NCI-H526 treated with DMSO at 0.1 percent for 48 hours (cell line): ENCODE measurements at regions not wholly inside any gene's neighbourhood (a gene's known extent, or its start where the extent isn't known, plus 50 kb on each side); places are given as distances from the start of the nearest gene placed in this dataset.
A peak's percentile ranks its signal among the peaks of the same experiment; 100 is the strongest.

Experiments
- DNase-seq: peaks from one replicate; lab custom pipeline; 2025; lab: John Stamatoyannopoulos, UW

GRCh38 chr2:60159519-60159918, 393.9 kb downstream of the BCL11A start:
- no peak for DNase-seq

GRCh38 chr2:60158262-60158661, 395.2 kb downstream of the BCL11A start:
- no peak for DNase-seq

DNA sequence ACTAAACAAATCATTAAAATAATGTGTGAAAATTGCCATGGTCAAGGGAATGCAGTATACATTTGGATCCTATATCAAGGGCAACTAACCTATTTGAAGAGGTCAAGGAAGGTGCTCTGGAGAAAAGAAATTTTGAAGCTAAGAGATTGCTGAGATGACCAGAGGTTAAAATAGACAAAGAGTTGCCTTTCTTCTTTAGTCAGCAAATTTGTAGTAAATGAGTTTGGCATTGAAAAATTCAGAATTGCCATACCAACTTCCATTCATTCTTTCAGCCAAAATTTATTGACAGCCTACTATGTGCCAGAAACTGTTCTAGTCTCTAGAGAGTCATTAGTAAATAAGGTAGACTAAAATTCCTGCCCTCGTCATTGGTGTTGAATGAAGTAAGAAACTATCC, 396.2 kb downstream of the BCL11A start:
- no peak for DNase-seq

- DNase-seq = no peak
Measured at GRCh38 chr2:60154142-60154541, 399.3 kb downstream of the BCL11A start.

- DNase-seq = peak; percentile 13
Measured at GRCh38 chr2:60152226-60152833, 401.1 kb downstream of the BCL11A start.

DNA sequence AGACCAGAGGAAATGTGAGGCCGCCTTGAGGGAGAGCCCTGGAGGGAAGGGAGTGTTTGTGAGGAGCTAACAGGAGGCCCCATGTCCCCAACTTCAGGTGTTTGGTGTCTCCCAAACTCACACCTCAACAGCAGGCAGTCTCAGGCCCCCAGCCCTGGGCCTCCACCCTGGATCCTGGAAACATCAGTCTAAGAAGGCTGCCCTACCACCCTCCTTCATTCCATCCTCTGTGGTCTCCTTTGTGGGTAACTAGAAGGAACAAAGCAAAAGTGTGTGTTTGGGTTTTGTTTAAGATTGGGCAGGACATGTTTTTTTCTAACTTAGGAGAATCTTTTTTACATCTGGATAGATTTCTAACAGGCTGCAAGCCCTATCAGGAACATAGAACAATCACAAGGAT, 404.3 kb downstream of the BCL11A start:
- no peak for DNase-seq

DNA sequence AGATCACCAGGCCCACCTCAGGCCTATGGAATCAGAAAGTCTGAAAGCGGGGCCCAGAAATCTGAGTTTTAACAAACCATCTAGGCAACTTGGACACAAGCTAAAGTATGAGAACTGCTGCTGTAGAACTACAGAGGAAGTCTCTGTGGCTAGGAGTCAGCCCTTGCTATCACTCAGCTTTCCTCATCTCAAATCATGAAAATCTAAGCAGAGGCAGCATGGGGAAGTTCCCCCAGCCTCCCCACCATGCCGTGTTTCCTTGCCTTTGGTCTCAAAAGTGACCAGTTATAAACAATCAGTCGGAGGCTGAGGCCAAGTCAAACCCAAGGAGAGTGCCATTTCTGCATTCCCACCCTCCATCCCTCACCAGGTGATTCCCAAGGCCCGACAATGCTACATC, 404.7 kb downstream of the BCL11A start:
- no peak for DNase-seq

- no peak for DNase-seq
Measured at GRCh38 chr2:60140185-60140584, 413.3 kb downstream of the BCL11A start.

DNA sequence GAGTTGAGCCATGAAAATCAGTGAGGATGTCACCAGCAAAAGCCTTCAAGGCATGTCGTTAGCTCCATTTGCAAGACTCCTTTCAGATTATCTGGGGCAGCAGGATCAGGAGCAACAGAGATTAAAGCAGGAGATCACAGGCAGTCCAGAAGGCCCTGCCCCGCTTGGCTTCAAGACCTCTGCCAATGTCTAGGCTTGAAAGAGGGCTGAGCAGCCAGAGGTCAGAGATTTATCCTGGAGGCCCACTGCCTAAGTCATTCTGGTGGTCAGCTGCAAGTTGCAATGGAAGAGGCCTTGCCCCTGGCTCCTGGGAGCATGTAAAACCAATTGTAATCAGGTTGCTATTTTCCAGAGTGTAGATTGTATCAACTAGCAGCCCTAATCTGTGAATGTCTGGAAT, 416.5 kb downstream of the BCL11A start:
- no peak for DNase-seq

DNA sequence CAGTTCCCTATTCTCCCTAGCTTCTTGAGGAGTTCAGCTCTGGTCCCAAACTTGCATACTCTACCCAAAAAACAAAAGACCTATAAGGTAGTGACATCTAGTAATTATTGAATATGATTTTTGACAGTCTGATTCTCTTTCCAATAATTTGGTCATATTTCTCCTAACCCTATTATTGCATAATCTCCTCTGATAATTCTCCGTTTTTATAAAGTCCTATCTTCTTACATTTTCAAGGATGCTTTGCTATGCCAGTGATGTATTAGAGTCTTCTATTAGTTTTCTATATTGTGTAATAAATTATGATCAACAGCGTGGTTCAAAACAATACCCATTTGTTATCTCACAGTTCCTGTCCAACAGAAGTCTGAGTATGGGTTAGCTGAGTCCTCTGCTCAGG, 426.3 kb downstream of the BCL11A start:
- no peak for DNase-seq

DNA sequence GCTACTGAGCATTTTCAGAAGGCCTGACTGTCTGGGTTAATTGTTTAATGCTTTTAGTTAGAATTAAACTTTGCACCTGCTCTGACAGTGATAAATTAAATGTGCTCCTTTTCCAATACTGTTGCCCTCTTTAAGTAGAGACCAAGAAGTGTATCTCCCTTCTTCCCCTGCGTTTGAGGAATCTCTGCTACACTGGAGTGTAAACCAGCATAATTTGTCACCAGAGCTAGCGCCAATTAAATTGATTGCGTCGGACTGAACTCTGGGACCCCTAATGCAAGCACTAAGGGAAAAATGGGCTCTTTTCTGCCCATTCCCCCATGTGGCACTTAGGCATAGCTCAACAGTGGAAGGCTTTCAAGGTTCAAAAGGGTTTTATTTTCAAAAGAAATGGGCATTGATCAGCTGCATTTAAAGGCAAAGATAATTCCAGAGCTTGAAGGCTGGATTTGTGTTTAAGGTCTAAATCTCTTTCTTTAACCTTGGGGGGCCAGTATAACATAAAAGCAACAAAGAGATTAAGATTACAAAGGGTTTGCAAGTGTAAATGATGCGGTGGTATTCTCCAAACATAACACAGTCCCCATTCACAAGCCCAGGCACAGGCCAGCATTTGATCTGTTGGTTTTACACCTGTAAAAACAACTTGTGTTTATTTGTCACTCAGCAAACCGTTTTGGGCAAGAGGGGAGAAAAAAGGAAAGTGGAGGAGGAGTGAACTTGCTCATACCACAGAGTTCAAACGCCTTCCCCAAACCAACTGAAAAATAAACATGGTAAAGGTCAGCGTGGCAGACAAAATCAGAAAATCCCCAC, 427.6 kb downstream of the BCL11A start:
- DNase-seq = no peak

DNA sequence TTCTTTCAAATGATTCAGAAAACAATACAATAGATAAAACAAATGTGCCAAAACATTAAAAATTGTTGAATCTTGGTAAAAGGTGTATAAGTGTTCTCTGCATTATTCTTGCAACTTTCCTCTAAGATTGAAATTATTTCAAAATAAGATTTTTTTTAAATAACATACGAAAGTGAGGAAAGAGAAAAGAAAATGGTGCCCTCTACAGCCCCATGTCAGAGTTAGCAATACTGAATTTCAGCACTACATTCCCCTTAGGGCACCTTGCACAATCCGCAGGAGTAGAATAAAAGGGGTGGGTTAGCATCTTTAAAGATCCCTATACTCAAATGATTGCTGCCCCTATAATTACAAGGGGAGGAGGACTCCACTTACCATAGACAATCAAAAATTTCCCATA, 433.7 kb downstream of the BCL11A start:
- no peak for DNase-seq

DNA sequence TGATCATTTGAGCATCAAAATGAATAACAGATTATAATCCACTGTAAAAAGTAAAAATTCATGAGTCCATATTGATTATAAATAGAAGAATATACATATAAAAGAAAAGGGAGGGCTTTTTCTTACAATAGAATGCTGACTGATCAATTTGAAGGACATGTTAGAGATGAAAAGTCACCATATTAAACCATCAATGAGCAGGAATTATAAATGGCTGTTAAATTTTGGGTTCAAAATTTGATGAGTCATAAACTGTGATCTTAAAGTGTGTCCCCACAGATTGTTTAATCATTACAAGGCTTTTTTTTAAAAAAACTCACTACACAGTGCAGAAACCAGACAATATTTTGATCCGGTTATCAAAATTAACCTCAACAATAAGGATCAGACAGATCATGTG, 434.5 kb downstream of the BCL11A start:
- no peak for DNase-seq

DNA sequence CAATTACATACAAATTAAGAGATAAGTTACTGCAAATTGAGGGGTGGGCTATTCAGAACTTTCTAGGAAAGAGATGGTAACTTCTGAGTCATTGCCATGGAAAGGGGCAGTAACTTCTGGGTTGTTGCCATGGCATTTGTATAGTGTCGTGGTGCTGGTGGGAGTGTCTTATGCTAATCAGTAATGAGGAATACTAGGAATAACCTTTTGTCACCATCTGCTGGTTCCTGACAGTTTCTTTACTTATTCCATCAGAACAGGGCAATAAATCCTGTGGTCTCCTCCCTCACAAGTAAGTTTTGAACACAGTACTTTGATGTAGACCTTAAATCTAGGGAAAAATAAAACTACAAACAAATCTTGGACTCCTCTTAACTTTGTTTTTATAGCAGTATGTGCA, 435.4 kb downstream of the BCL11A start:
- DNase-seq = no peak

- no peak for DNase-seq
Measured at GRCh38 chr2:60116161-60116875, 437.1 kb downstream of the BCL11A start.

GRCh38 chr2:60109744-60110143, 443.7 kb downstream of the BCL11A start:
- no peak for DNase-seq

- DNase-seq = no peak
Measured at GRCh38 chr2:60106836-60107529, 446.5 kb downstream of the BCL11A start.

- DNase-seq = no peak
Measured at GRCh38 chr2:60105906-60106305, 447.5 kb downstream of the BCL11A start.

DNA sequence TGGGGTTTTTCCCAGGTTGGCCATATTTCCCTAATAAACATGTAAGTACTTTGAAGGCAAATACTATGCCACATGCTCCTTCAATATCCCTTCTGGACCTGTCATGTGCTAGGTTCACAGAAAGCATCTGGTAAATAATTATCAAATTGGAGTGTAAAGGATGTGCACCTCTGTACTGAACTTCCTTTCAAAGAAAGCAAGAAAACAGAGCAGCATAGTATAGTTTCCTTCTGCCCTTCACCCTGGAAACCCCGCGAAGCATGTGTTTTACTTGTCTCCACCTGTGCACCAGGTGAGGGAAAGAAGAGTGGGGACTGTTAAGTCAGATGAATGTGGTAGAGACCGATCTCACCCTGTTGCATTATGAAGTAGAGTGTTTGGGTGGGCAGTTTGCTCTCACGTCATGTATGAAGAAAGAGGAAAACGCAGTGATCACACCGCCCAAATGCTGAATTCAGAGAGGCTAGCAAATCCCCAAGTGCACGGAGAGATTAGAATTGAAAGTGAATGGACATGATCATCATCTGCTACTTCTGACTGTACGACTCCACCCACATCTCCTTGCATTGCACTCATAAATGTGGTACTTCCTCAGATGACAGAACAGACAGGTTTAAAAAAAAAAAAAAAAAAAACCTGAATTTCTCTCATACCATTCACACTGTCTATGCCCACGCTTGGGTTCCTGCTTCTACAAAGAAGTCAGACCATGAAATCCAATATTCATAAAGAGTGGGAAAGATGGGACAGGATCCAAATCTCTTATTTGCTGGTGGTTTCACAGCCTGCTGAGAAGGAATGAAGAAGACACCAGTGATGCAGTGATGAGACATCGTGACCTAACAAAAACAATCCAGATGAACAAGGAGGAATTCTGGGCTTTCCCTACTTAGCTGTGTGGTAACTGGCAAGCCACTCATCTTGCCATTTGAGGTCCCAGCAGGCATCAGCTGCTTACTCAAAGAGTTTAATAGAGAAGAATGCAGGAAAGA, 448.6 kb downstream of the BCL11A start:
- DNase-seq = no peak

- no peak for DNase-seq
Measured at GRCh38 chr2:60100034-60100433, 453.4 kb downstream of the BCL11A start.

- DNase-seq = no peak
Measured at GRCh38 chr2:60098996-60099395, 454.5 kb downstream of the BCL11A start.
